ENCODE measurements at regions not wholly inside any gene's neighbourhood (a gene's known extent, or its start where the extent isn't known, plus 50 kb on each side); places are given as distances from the start of the nearest gene placed in this dataset.

DNA sequence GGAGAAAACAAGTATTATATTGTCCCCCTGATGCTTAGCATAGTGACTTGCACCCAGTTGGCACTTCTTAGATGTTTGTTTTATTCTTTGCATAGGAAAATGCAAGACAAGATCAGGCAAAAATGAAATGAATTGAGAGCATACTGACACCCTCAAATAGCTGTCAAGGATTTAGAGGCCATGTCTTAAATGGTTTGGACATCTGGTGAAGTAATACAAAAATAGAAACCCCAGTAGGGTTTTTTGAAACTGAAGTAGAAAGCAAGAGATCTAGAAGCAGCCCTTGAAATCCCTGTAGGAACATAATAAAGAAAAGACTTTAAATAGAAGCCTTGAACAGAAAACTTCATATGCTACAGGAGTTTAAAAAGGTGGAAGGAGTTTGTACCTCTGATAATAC, 174.3 kb downstream of the ANXA1 start:
- TF ChIP-seq, protein P1, sequence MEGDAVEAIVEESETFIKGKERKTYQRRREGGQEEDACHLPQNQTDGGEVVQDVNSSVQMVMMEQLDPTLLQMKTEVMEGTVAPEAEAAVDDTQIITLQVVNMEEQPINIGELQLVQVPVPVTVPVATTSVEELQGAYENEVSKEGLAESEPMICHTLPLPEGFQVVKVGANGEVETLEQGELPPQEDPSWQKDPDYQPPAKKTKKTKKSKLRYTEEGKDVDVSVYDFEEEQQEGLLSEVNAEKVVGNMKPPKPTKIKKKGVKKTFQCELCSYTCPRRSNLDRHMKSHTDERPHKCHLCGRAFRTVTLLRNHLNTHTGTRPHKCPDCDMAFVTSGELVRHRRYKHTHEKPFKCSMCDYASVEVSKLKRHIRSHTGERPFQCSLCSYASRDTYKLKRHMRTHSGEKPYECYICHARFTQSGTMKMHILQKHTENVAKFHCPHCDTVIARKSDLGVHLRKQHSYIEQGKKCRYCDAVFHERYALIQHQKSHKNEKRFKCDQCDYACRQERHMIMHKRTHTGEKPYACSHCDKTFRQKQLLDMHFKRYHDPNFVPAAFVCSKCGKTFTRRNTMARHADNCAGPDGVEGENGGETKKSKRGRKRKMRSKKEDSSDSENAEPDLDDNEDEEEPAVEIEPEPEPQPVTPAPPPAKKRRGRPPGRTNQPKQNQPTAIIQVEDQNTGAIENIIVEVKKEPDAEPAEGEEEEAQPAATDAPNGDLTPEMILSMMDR (conservative IDR thresholded peaks at IDR 0.05; ENCODE audit: low read length): no peak
- no peak for TF ChIP-seq EZH2phosphoT487 (IDR thresholded peaks at IDR 0.05; ENCODE audit: borderline replicate concordance)

Measured in Loucy (cell line).